IMR-90 (cell line): ENCODE measurements at regions not wholly inside any gene's neighbourhood (a gene's known extent, or its start where the extent isn't known, plus 50 kb on each side); places are given as distances from the start of the nearest gene placed in this dataset.

Source experiments
- ATAC-seq: fragments of 200-7000 bp; cut with Tn5 transposase; 2 replicates; pipeline ENCODE4 v1.9.1; 2020; ENCODE audit warnings: low read depth, mild to moderate bottlenecking, moderate library complexity
- BruUV-seq: library from RNA; stranded (reverse); fragments of 400-500 nt; replicated peaks from 2 replicates; lab custom pipeline; 2021; lab: Mats Ljungman, UMichigan
- CTCF ChIA-PET: fragments of 300-600 bp; formaldehyde crosslinking; extraction: SDS; loops from one replicate; lab custom pipeline; 2021; ENCODE audit warnings: antibody characterized with exemption; lab: Yijun Ruan, JAX
- POLR2A ChIA-PET: fragments of 300-600 bp; sonication (Branson Sonifier 250); formaldehyde crosslinking; loops from one replicate; lab custom pipeline; 2022; ENCODE audit warnings: antibody characterized with exemption; ENCODE audit not compliant: unreplicated experiment; lab: Charles Lee
- DNase-seq: peaks from one replicate; pipeline ENCODE4 v3.0.0; 2013
- H2AFZ ChIP-seq: replicated peaks from 2 replicates; pipeline ENCODE3; 2013; ENCODE audit warnings: low read length, mild to moderate bottlenecking; ENCODE audit not compliant: poor library complexity
- H2AK5ac ChIP-seq: 2 replicates; pipeline ENCODE4 v1.6.1; 2013; ENCODE audit warnings: low read depth, low read length, inconsistent platforms
- H2AK9ac ChIP-seq: replicated peaks from 2 replicates; pipeline ENCODE3; 2013; ENCODE audit warnings: mild to moderate bottlenecking, low read depth, low read length, moderate library complexity; ENCODE audit not compliant: poor library complexity
- H2BK120ac ChIP-seq: 2 replicates; pipeline ENCODE4 v1.6.1; 2013; ENCODE audit warnings: low read depth, low read length, inconsistent platforms
- H2BK15ac ChIP-seq: 3 replicates; pipeline ENCODE4 v1.6.1; 2013; ENCODE audit warnings: low read depth, low read length, inconsistent platforms
- H2BK20ac ChIP-seq: 2 replicates; pipeline ENCODE4 v1.6.1; 2013; ENCODE audit warnings: low read depth, mild to moderate bottlenecking, inconsistent platforms, low read length, moderate library complexity
- H2BK5ac ChIP-seq: 2 replicates; pipeline ENCODE4 v1.6.1; 2013; ENCODE audit warnings: mild to moderate bottlenecking, low read depth, low read length, inconsistent platforms; ENCODE audit not compliant: poor library complexity, severe bottlenecking
- H3K14ac ChIP-seq: replicated peaks from 2 replicates; pipeline ENCODE4 v1.6.1; 2013; ENCODE audit warnings: low read depth, low read length, inconsistent platforms
- H3K18ac ChIP-seq: 2 replicates; pipeline ENCODE4 v1.6.1; 2013; ENCODE audit warnings: low read depth, low read length, control low read depth
- H3K23ac ChIP-seq: 2 replicates; pipeline ENCODE4 v1.6.1; 2013; ENCODE audit warnings: low read depth, low read length, inconsistent platforms
- H3K27ac ChIP-seq: 2 replicates; pipeline ENCODE4 v1.5.1; 2013; ENCODE audit warnings: mild to moderate bottlenecking, control low read depth, low read length; ENCODE audit not compliant: insufficient read depth
- H3K27me3 ChIP-seq: 2 replicates; pipeline ENCODE4 v1.6.1; 2013; ENCODE audit warnings: low read length; ENCODE audit not compliant: control insufficient read depth, insufficient read depth
- H3K36me3 ChIP-seq: 2 replicates; pipeline ENCODE4 v1.6.1; 2013; ENCODE audit warnings: low read length, mixed read lengths; ENCODE audit not compliant: control insufficient read depth, insufficient read depth
- H3K4ac ChIP-seq: 2 replicates; pipeline ENCODE4 v1.6.1; 2013; ENCODE audit warnings: low read depth, low read length, inconsistent platforms
- H3K4me1 ChIP-seq: 2 replicates; pipeline ENCODE4 v1.6.1; 2013; ENCODE audit warnings: low read length, mixed read lengths; ENCODE audit not compliant: control insufficient read depth, insufficient read depth
- H3K4me2 ChIP-seq: 2 replicates; pipeline ENCODE4 v1.6.1; 2013; ENCODE audit warnings: low read depth, mild to moderate bottlenecking, control low read depth, low read length, moderate library complexity
- H3K4me3 ChIP-seq: 2 replicates; pipeline ENCODE4 v1.5.1; 2013; ENCODE audit warnings: low read depth, mild to moderate bottlenecking, control low read depth, low read length, moderate library complexity; ENCODE audit not compliant: insufficient read depth
- H3K56ac ChIP-seq: 2 replicates; pipeline ENCODE4 v1.6.1; 2013; ENCODE audit warnings: low read length, inconsistent platforms; ENCODE audit not compliant: insufficient read depth; ENCODE audit errors: extremely low read depth
- H3K79me1 ChIP-seq, 2 experiments: 2 replicates each; pipeline ENCODE4 v1.6.1; 2013; ENCODE audit warnings: low read length in 2 of 2, inconsistent platforms in 1 of 2, low read depth in 1 of 2
- H3K9ac ChIP-seq: 2 replicates; pipeline ENCODE4 v1.6.1; 2013; ENCODE audit warnings: low read depth, low read length, control low read depth
- H3K9me1 ChIP-seq: 2 replicates; pipeline ENCODE4 v1.6.1; 2013; ENCODE audit warnings: low read length, inconsistent platforms; ENCODE audit not compliant: insufficient read depth
- H3K9me3 ChIP-seq: 2 replicates; pipeline ENCODE4 v1.6.1; 2013; ENCODE audit warnings: low read length; ENCODE audit not compliant: control insufficient read depth, insufficient read depth
- H4K20me1 ChIP-seq: 2 replicates; pipeline ENCODE4 v1.6.1; 2013; ENCODE audit warnings: low read length, inconsistent platforms; ENCODE audit not compliant: insufficient read depth
- H4K5ac ChIP-seq: 2 replicates; pipeline ENCODE4 v1.6.1; 2013; ENCODE audit warnings: mild to moderate bottlenecking, low read depth, low read length, control low read depth
- H4K8ac ChIP-seq, 2 experiments: 2 replicates each; pipeline ENCODE4 v1.6.1; 2013; ENCODE audit warnings: low read depth in 2 of 2, low read length in 2 of 2, control low read depth in 1 of 2, inconsistent platforms in 1 of 2
- H4K91ac ChIP-seq: 2 replicates; pipeline ENCODE4 v1.6.1; 2013; ENCODE audit warnings: low read depth, low read length, inconsistent platforms; ENCODE audit not compliant: insufficient read depth
- CHD1 ChIP-seq: IDR thresholded peaks from 2 replicates; pipeline ENCODE4 v1.6.1; 2012; ENCODE audit warnings: low read depth, low read length, improper control_type of control experiment
- FOS ChIP-seq: fragments of 150-350 bp; IDR thresholded peaks from 2 replicates; pipeline ENCODE4 v1.6.1; 2016; ENCODE audit warnings: low read depth, low read length
- POLR2A ChIP-seq: IDR thresholded peaks from 2 replicates; pipeline ENCODE4 v1.6.1; 2012; ENCODE audit warnings: mild to moderate bottlenecking, low read depth, low read length
- USF2 ChIP-seq: fragments of 150-350 bp; IDR thresholded peaks from 2 replicates; pipeline ENCODE4 v1.6.1; 2017; ENCODE audit warnings: mild to moderate bottlenecking, antibody characterized with exemption, low read length, low read depth
- WGBS, 2 experiments: methylation state at CpG; one replicate each; pipeline versions ENCODE4 v1.1.5 to v1.1.7; 2013; ENCODE audit warnings: missing lambda C conversion rate in 2 of 2; ENCODE audit not compliant: insufficient read length in 1 of 2; ENCODE audit errors: extremely low coverage in 2 of 2; 5-methylcytosine and 5-hydroxymethylcytosine counted together
- dilution Hi-C: fragments of 300-500 bp; cut with HindIII; formaldehyde crosslinking; loops from one replicate; pipeline ENCODE4 v1.14.3; 2018; ENCODE audit warnings: low sequenced_read_pairs; ENCODE audit not compliant: unreplicated experiment
- in situ Hi-C: fragments of 300-500 bp; cut with MboI; formaldehyde crosslinking; loops from 3 replicates; pipeline ENCODE4 v1.14.3; 2019; ENCODE audit warnings: low sequenced_read_pairs, inconsistent platforms, mixed read lengths
- intact Hi-C: fragments of 100-400 bp; cut with micrococcal nuclease; formaldehyde crosslinking; loops from 2 replicates; pipeline ENCODE4 v1.10.0; 2022

GRCh38 chr18:30705943-30706342, 336.6 kb downstream of the DSC3 start:
- H2BK120ac ChIP-seq: no peak overlapping the region
- H3K4me1 ChIP-seq: no peaks in the 10 kb centered on the region
- no peak overlapping the region for H3K4ac ChIP-seq
- H3K18ac ChIP-seq: no peak overlapping the region
- no peaks in the 10 kb centered on the region for H3K36me3 ChIP-seq
- ChIA-PET CTCF (no interaction called here), POLR2A (no interaction called here)
- H2AK9ac ChIP-seq: no peak overlapping the region
- no peak overlapping the region for H2AK5ac ChIP-seq
- no peak overlapping the region for H3K9ac ChIP-seq
- H3K27me3 ChIP-seq: no peaks in the 10 kb centered on the region
- no peak overlapping the region for H2BK15ac ChIP-seq
- H4K20me1 ChIP-seq: no peaks in the 10 kb centered on the region
- no TSS peak for BruUV-seq
- peaks cover 2% of the 10 kb centered on the region; the same call in 1 of the 2 replicates for H3K9me3 ChIP-seq
- no peak overlapping the region for H3K4me2 ChIP-seq
- no peak overlapping the region for H4K91ac ChIP-seq
- H3K56ac ChIP-seq: no peak overlapping the region
- H2BK20ac ChIP-seq: no peak overlapping the region
- intact Hi-C loops: no loop called here
- H2BK5ac ChIP-seq: no peak overlapping the region
- no peak overlapping the region for H4K5ac ChIP-seq
- H3K27ac ChIP-seq: no peak overlapping the region
- TF ChIP-seq POLR2A: no peak
- TF ChIP-seq CHD1: no peak
- TF ChIP-seq FOS: no peak
- TF ChIP-seq USF2: no peak
- no peak for ATAC-seq
- no peaks in the 10 kb centered on the region for H3K9me1 ChIP-seq
- in situ Hi-C loops: no loop called here
- DNase-seq: no peak
- H2AFZ ChIP-seq: no peak overlapping the region
- no peak overlapping the region for H3K23ac ChIP-seq
- no peaks in the 10 kb centered on the region for H3K79me1 ChIP-seq
- no peak overlapping the region for H4K8ac ChIP-seq
- dilution Hi-C loops: no loop called here
- no peak overlapping the region for H3K14ac ChIP-seq
- H3K4me3 ChIP-seq: no peak overlapping the region
- WGBS, 2 experiments: no CpG with 5 or more reads among the region's 4 CpGs
